ENCODE measurements at regions not wholly inside any gene's neighbourhood (a gene's known extent, or its start where the extent isn't known, plus 50 kb on each side); places are given as distances from the start of the nearest gene placed in this dataset.

DNA sequence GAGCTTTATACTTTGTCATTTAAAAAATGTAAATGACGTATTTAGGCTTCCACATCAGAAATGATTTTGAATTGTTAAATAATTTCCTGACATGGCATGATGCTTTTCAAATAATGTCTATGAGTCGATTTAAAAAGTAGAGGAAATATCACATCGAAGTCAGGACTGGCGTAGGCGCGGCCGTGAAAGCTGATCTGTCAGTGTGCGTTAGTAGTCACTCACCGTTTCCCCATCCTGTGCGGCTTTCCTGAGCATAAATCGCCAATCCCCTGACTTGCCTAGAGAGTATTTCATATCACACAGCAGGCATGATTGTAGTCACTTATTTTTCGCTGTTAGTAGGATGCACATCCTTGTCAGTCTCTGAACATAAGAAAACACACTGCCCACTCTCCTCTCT, 843.1 kb downstream of the SOCS6 start:
- DNase-seq (no peak), ATAC-seq (ENCODE audit: low FRiP score) (no peak)
- no peak overlapping the region for H3K27ac ChIP-seq (ENCODE audit: low read depth in 1 of 2, low read length in 2 of 2)
- no peaks in the 10 kb centered on the region for H3K36me3 ChIP-seq (ENCODE audit: control insufficient read depth in 1 of 2, insufficient read depth in 2 of 2, low read length in 1 of 2)
- no peaks in the 10 kb centered on the region for H3K4me1 ChIP-seq (ENCODE audit: control insufficient read depth in 1 of 2, insufficient read depth in 2 of 2, low read length in 2 of 2)
- H3K4me3 ChIP-seq (ENCODE audit: low read length in 2 of 2), result no peak overlapping the region
- no peaks in the 10 kb centered on the region for H3K9me3 ChIP-seq (ENCODE audit: control insufficient read depth, low read length)
- WGBS, 2 donors, result 86 to 89% methylated on average over 12 of the region's 12 CpGs
- H3K27me3 ChIP-seq (ENCODE audit: control insufficient read depth in 1 of 2, insufficient read depth in 2 of 2, low read length in 1 of 2), result no peaks in the 10 kb centered on the region
- intact Hi-C loops (cut with DNase I), result no loop called here

DNA sequence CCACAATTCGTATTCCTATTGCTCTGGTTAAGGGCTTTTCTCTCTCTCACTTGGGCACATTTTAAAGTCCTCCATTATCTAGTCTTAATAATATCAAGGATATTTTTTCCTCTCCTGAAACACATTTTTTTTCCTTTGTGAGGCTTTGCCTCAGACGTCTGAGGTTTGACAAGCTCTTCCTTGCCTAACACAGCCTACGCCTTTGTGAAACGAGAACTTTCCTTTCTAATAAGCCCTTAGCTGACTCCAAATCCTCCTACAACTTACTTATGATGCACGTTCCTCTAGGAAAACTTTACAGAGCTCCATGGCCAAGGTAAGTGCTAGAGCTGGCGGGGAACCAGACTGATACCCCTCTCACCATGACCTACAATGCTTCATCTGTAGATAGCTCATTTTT, 841.5 kb downstream of the SOCS6 start:
- Histone ChIP-seq H3K36me3 (ENCODE audit: control insufficient read depth in 1 of 2, insufficient read depth in 2 of 2, low read length in 1 of 2) (no peaks in the 10 kb centered on the region), H3K27me3 (ENCODE audit: control insufficient read depth in 1 of 2, insufficient read depth in 2 of 2, low read length in 1 of 2) (no peaks in the 10 kb centered on the region), H3K4me1 (ENCODE audit: control insufficient read depth in 1 of 2, insufficient read depth in 2 of 2, low read length in 2 of 2) (no peaks in the 10 kb centered on the region), H3K9me3 (ENCODE audit: control insufficient read depth, low read length) (no peaks in the 10 kb centered on the region), H3K27ac (ENCODE audit: low read depth in 1 of 2, low read length in 2 of 2) (no peak overlapping the region), H3K4me3 (ENCODE audit: low read length in 2 of 2) (no peak overlapping the region)
- intact Hi-C loops (cut with DNase I), result no loop called here
- no peak for ATAC-seq (ENCODE audit: low FRiP score)
- 78 to 80% methylated on average over 6 of the region's 6 CpGs for WGBS, 2 donors
- DNase-seq, result no peak

DNA sequence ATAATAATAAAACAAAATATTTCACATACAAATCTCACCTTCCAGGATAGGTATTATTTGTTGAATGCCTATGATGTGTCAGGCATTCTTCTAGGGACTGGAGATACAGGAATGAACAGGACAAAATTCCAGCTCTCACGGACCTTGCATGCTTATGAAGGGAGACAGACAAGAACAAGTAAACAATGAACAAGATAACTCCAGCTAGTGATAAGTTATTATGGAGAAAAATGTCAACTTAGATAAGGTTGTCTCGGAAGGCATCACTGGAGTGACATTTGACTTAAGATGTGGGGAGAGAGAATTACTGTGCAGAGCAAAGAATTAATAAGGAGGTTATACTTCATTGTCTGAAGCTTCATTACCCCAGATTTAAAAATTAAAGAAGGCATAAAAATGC, 836.7 kb downstream of the SOCS6 start:
- intact Hi-C loops (cut with DNase I), result no loop called here
- no peaks in the 10 kb centered on the region for H3K27me3 ChIP-seq (ENCODE audit: control insufficient read depth in 1 of 2, insufficient read depth in 2 of 2, low read length in 1 of 2)
- WGBS, 2 donors, result 23 to 29% methylated on average over 2 of the region's 2 CpGs
- DNase-seq (no peak), ATAC-seq (ENCODE audit: low FRiP score) (no peak)
- no peak overlapping the region for H3K27ac ChIP-seq (ENCODE audit: low read depth in 1 of 2, low read length in 2 of 2)
- H3K4me3 ChIP-seq (ENCODE audit: low read length in 2 of 2), result no peak overlapping the region
- no peaks in the 10 kb centered on the region for H3K9me3 ChIP-seq (ENCODE audit: control insufficient read depth, low read length)
- no peaks in the 10 kb centered on the region for H3K4me1 ChIP-seq (ENCODE audit: control insufficient read depth in 1 of 2, insufficient read depth in 2 of 2, low read length in 2 of 2)
- H3K36me3 ChIP-seq (ENCODE audit: control insufficient read depth in 1 of 2, insufficient read depth in 2 of 2, low read length in 1 of 2), result no peaks in the 10 kb centered on the region

DNA sequence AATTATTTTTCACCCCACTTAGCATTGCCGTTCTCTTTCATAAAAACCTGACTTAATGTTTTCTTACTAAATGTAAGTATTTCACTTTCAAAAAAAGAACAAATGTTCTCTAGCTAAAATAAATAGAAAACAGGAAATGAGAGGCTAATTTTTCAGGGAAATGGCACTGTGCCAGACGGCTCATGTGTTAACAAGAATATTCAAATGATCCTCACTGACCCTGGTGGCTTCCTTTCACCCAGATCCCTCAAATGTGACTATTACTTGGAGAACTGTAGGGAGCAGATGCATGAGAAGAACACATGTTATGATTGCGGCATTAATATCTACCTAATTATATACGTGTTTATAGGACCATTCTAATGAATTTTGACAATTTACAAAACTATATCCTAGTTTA, 827.7 kb downstream of the SOCS6 start:
- 54 to 57% methylated on average over 4 of the region's 4 CpGs for WGBS, 2 donors
- Histone ChIP-seq H3K27me3 (ENCODE audit: control insufficient read depth in 1 of 2, insufficient read depth in 2 of 2, low read length in 1 of 2) (no peaks in the 10 kb centered on the region), H3K4me1 (ENCODE audit: control insufficient read depth in 1 of 2, insufficient read depth in 2 of 2, low read length in 2 of 2) (no peaks in the 10 kb centered on the region), H3K4me3 (ENCODE audit: low read length in 2 of 2) (no peak overlapping the region), H3K9me3 (ENCODE audit: control insufficient read depth, low read length) (no peaks in the 10 kb centered on the region), H3K27ac (ENCODE audit: low read depth in 1 of 2, low read length in 2 of 2) (no peak overlapping the region), H3K36me3 (ENCODE audit: control insufficient read depth in 1 of 2, insufficient read depth in 2 of 2, low read length in 1 of 2) (no peaks in the 10 kb centered on the region)
- ATAC-seq (ENCODE audit: low FRiP score), result no peak
- intact Hi-C loops (cut with DNase I), result no loop called here
- no peak for DNase-seq

DNA sequence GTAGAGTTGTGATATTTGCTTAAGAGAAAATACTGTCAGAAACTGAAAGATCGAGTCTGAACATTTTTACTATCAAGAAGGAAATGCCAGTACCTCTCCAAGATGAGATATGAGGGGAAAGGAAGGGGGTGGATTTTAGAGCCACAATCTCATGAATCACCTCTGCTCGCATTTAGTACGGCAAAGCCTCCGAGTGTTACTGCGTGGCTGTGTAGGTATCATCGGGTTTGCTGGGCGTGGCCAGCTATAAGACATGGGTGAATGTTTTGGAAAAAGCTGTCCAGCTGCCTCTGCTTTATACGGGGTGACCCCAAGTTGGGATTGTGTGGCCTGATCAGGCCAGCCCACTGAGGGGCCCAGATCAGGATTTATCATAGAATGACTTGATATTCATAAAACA, 826.4 kb downstream of the SOCS6 start:
- ATAC-seq (ENCODE audit: low FRiP score), result no peak
- Histone ChIP-seq H3K9me3 (ENCODE audit: control insufficient read depth, low read length) (no peaks in the 10 kb centered on the region), H3K27ac (ENCODE audit: low read depth in 1 of 2, low read length in 2 of 2) (no peak overlapping the region), H3K4me3 (ENCODE audit: low read length in 2 of 2) (no peak overlapping the region), H3K36me3 (ENCODE audit: control insufficient read depth in 1 of 2, insufficient read depth in 2 of 2, low read length in 1 of 2) (no peaks in the 10 kb centered on the region), H3K27me3 (ENCODE audit: control insufficient read depth in 1 of 2, insufficient read depth in 2 of 2, low read length in 1 of 2) (no peaks in the 10 kb centered on the region), H3K4me1 (ENCODE audit: control insufficient read depth in 1 of 2, insufficient read depth in 2 of 2, low read length in 2 of 2) (no peaks in the 10 kb centered on the region)
- intact Hi-C loops (cut with DNase I), result no loop called here
- no peak for DNase-seq
- WGBS, 2 donors, result 76 to 79% methylated on average over 8 of the region's 8 CpGs

DNA sequence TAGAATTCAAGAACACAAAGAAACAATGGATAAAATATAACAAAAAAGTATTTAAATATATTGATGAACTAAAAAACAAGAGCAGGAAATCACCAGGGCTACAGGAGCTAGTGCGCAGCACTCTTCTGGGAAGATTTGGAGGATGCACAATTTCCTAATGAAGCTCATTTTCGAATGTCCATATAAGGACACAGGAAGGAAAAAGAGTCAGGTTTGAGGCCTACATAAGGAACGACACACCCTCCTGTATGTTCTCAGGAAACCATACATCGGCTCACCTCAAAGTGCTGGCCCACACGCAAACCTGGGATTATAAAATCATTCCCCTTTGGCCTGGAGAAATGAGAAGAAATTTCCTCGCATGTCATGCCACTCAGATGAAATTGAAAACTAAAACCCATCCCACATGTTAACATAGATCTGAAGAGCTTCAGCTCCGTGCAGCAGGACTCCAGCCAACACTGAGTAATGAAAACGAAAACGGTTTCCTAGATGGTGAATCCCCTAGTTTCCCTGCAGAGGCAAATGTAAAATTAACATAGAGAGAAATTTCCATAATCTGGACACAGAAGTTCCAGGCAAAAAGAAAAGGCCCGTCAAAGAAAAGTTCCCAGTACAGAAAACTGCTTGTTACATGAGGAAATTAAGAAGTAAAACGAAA, 825.8 kb downstream of the SOCS6 start:
- Histone ChIP-seq H3K36me3 (ENCODE audit: control insufficient read depth in 1 of 2, insufficient read depth in 2 of 2, low read length in 1 of 2) (no peaks in the 10 kb centered on the region), H3K4me3 (ENCODE audit: low read length in 2 of 2) (no peak overlapping the region), H3K27ac (ENCODE audit: low read depth in 1 of 2, low read length in 2 of 2) (no peak overlapping the region), H3K27me3 (ENCODE audit: control insufficient read depth in 1 of 2, insufficient read depth in 2 of 2, low read length in 1 of 2) (no peaks in the 10 kb centered on the region), H3K9me3 (ENCODE audit: control insufficient read depth, low read length) (no peaks in the 10 kb centered on the region), H3K4me1 (ENCODE audit: control insufficient read depth in 1 of 2, insufficient read depth in 2 of 2, low read length in 2 of 2) (no peaks in the 10 kb centered on the region)
- DNase-seq, result no peak
- ATAC-seq (ENCODE audit: low FRiP score), result no peak
- WGBS, 2 donors, result 84 to 87% methylated on average over 11 of the region's 11 CpGs
- intact Hi-C loops (cut with DNase I), result no loop called here

DNA sequence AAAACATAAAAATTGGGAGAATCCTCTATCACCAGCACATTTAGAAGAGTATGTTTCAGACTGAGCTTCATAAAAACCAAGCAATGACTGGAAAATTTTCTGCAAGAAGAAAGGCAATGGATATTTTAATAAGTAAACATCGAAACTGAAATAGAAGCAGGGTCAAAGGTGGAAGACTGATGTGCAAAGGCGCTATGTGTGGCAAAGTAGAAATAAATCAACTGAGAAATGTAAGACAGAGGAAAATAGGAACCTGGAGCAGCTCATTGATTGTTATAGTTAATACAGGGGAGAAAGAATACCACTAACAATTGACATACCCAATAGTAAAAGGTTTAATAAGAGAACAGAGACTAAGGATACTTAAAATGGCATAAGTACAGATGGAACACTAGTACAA, 818.4 kb downstream of the SOCS6 start:
- intact Hi-C loops (cut with DNase I), result no loop called here
- H3K9me3 ChIP-seq (ENCODE audit: control insufficient read depth, low read length), result no peaks in the 10 kb centered on the region
- no peak for ATAC-seq (ENCODE audit: low FRiP score)
- no peaks in the 10 kb centered on the region for H3K36me3 ChIP-seq (ENCODE audit: control insufficient read depth in 1 of 2, insufficient read depth in 2 of 2, low read length in 1 of 2)
- WGBS, 2 donors, result 40 to 45% methylated on average over 2 of the region's 2 CpGs
- H3K27me3 ChIP-seq (ENCODE audit: control insufficient read depth in 1 of 2, insufficient read depth in 2 of 2, low read length in 1 of 2), result no peaks in the 10 kb centered on the region
- peak overlapping the region in 1 of 2 donors; percentile 99 for H3K27ac ChIP-seq (ENCODE audit: low read depth in 1 of 2, low read length in 2 of 2)
- H3K4me3 ChIP-seq (ENCODE audit: low read length in 2 of 2), result no peak overlapping the region
- peaks cover 4 to 6% of the 10 kb centered on the region in 2 donors for H3K4me1 ChIP-seq (ENCODE audit: control insufficient read depth in 1 of 2, insufficient read depth in 2 of 2, low read length in 2 of 2)
- DNase-seq, result no peak

DNA sequence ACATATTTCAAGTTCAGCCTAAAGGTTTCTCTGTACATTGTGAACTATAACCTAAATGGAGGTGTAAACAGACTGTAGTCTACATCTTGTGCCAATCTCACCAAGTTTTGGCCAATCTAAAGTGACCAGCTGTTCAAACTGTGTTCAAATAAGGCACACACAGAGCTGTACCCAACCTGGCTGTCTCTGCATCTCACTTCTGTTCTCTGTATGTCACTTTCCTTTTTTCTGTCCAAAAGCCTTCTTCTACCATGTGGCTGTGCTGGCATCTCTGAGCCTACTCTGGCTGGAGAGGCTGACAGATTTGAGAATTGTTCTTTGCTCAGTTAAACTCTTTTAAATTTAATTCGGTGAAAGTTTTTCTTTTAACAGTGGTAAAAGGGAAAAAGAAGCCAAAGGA, 817.9 kb downstream of the SOCS6 start:
- Histone ChIP-seq H3K27me3 (ENCODE audit: control insufficient read depth in 1 of 2, insufficient read depth in 2 of 2, low read length in 1 of 2) (no peaks in the 10 kb centered on the region), H3K36me3 (ENCODE audit: control insufficient read depth in 1 of 2, insufficient read depth in 2 of 2, low read length in 1 of 2) (no peaks in the 10 kb centered on the region), H3K9me3 (ENCODE audit: control insufficient read depth, low read length) (no peaks in the 10 kb centered on the region), H3K27ac (ENCODE audit: low read depth in 1 of 2, low read length in 2 of 2) (peak overlapping the region; percentile 16 to 99), H3K4me1 (ENCODE audit: control insufficient read depth in 1 of 2, insufficient read depth in 2 of 2, low read length in 2 of 2) (peaks cover 4 to 6% of the 10 kb centered on the region in 2 donors), H3K4me3 (ENCODE audit: low read length in 2 of 2) (no peak overlapping the region)
- WGBS, 2 donors, result 6 to 8% methylated on average over 1 of the region's 1 CpG
- intact Hi-C loops (cut with DNase I), result no loop called here
- DNase-seq (no peak), ATAC-seq (ENCODE audit: low FRiP score) (peak; percentile 48)

DNA sequence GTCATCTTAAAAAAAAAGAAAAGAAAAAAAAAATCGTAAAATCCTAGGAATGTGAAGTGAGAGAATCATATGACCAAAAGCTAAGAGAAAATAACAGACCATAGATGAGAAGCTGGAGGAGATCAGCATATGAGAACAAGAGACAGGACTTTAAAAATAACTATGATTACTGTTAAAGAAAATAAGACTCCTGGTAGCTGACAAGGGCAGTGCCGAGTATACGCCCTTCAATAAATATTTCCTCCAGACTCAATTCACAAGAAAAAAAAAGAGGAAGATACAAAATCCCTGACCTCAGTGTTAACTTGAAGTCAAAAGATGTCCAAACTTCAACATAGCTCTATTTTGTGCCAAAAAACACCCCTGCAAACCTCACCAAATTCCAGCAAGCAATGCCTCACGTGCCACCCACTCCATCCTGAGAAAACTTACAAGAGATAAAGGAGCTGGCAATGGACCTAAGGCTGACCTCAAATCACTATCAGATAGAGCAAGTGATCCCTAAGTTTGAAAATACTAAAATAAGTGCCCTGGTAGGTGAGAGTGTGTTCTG, 817.2 kb downstream of the SOCS6 start:
- H3K9me3 ChIP-seq (ENCODE audit: control insufficient read depth, low read length), result no peaks in the 10 kb centered on the region
- DNase-seq, result no peak
- 0 to 5% methylated on average over 4 of the region's 4 CpGs for WGBS, 2 donors
- H3K4me3 ChIP-seq (ENCODE audit: low read length in 2 of 2), result peak overlapping the region in 1 of 2 donors; percentile 6
- ATAC-seq (ENCODE audit: low FRiP score), result peak; percentile 46
- H3K4me1 ChIP-seq (ENCODE audit: control insufficient read depth in 1 of 2, insufficient read depth in 2 of 2, low read length in 2 of 2), result peaks cover 4 to 6% of the 10 kb centered on the region in 2 donors
- intact Hi-C loops (cut with DNase I), result no loop called here
- no peaks in the 10 kb centered on the region for H3K36me3 ChIP-seq (ENCODE audit: control insufficient read depth in 1 of 2, insufficient read depth in 2 of 2, low read length in 1 of 2)
- H3K27ac ChIP-seq (ENCODE audit: low read depth in 1 of 2, low read length in 2 of 2), result peak overlapping the region; percentile 90 to 99
- no peaks in the 10 kb centered on the region for H3K27me3 ChIP-seq (ENCODE audit: control insufficient read depth in 1 of 2, insufficient read depth in 2 of 2, low read length in 1 of 2)

Data from aorta (tissue), 5 donors.